ENCODE measurements at regions not wholly inside any gene's neighbourhood (a gene's known extent, or its start where the extent isn't known, plus 50 kb on each side); places are given as distances from the start of the nearest gene placed in this dataset.

GRCh38 chr4:14636563-14636962 is 365.7 kb upstream of the CPEB2 start (continued):
- TF ChIP-seq CHD7 (IDR thresholded peaks at IDR 0.05; ENCODE audit: insufficient replicate concordance, low read length) (no peak), JUN (IDR thresholded peaks at IDR 0.05; ENCODE audit: low read depth, low read length) (no peak)

Measured in H1 (cell line).